Pulmonary artery endothelial cell (primary cell): ENCODE measurements at regions not wholly inside any gene's neighbourhood (a gene's known extent, or its start where the extent isn't known, plus 50 kb on each side); places are given as distances from the start of the nearest gene placed in this dataset.
"Not testable (repeated sequence)": the region's sequence is repeated elsewhere in the genome, so short reads cannot be mapped to it uniquely, and the experiment has no call there.

ENCODE experiments used
- DNase-seq: peaks from one replicate; pipeline ENCODE4 v3.0.0-alpha.2; 2011; ENCODE audit warnings: low read depth, low spot score

- DNase-seq = no peak
Measured at GRCh38 chr5:96173366-96173765, 211.7 kb upstream of the ELL2 start.

GRCh38 chr5:96172436-96172835 is 210.8 kb upstream of the ELL2 start:
- no peak for DNase-seq

- DNase-seq = not testable (repeated sequence)
Measured at GRCh38 chr5:96171973-96172372, 210.3 kb upstream of the ELL2 start.

- not testable (repeated sequence) for DNase-seq
Measured at GRCh38 chr5:96170481-96171125, 209.0 kb upstream of the ELL2 start.

- not testable (repeated sequence) for DNase-seq
Measured at GRCh38 chr5:96168833-96169232, 207.2 kb upstream of the ELL2 start.

- no peak for DNase-seq
Measured at GRCh38 chr5:96159043-96159442, 197.4 kb upstream of the ELL2 start.

- DNase-seq = no peak
Measured at GRCh38 chr5:96157841-96158291, 196.2 kb upstream of the ELL2 start.

GRCh38 chr5:96157077-96157780 is 195.6 kb upstream of the ELL2 start:
- DNase-seq = no peak

GRCh38 chr5:96155147-96155546 is 193.5 kb upstream of the ELL2 start:
- DNase-seq = no peak

- DNase-seq = no peak
Measured at GRCh38 chr5:96151891-96152290, 190.2 kb upstream of the ELL2 start.

GRCh38 chr5:96150007-96150406 is 188.4 kb upstream of the ELL2 start:
- no peak for DNase-seq

- no peak for DNase-seq
Measured at GRCh38 chr5:96149546-96149945, 187.9 kb upstream of the ELL2 start.

GRCh38 chr5:96149021-96149420 is 187.4 kb upstream of the ELL2 start:
- no peak for DNase-seq

- DNase-seq = no peak
Measured at GRCh38 chr5:96148376-96148775, 186.7 kb upstream of the ELL2 start.

GRCh38 chr5:96147866-96148265 is 186.2 kb upstream of the ELL2 start:
- DNase-seq = no peak

GRCh38 chr5:96146675-96147074 is 185.0 kb upstream of the ELL2 start:
- no peak for DNase-seq

- DNase-seq = no peak
Measured at GRCh38 chr5:96144289-96144688, 182.6 kb upstream of the ELL2 start.

GRCh38 chr5:96143450-96143849 is 181.8 kb upstream of the ELL2 start:
- DNase-seq = no peak

- no peak for DNase-seq
Measured at GRCh38 chr5:96142786-96143434, 181.3 kb upstream of the ELL2 start.

GRCh38 chr5:96142184-96142781 is 180.6 kb upstream of the ELL2 start:
- DNase-seq = no peak

- DNase-seq = no peak
Measured at GRCh38 chr5:96141749-96142148, 180.1 kb upstream of the ELL2 start.

- DNase-seq = no peak
Measured at GRCh38 chr5:96140496-96140895, 178.8 kb upstream of the ELL2 start.
